ENCODE measurements at regions not wholly inside any gene's neighbourhood (a gene's known extent, or its start where the extent isn't known, plus 50 kb on each side); places are given as distances from the start of the nearest gene placed in this dataset.
A peak's percentile ranks its signal among the peaks of the same experiment; 100 is the strongest.

- H3K27ac Mint-ChIP-seq (ENCODE audit: unreplicated experiment), result no peak overlapping the region
- no peak for DNase-seq
- H3K27me3 Mint-ChIP-seq (ENCODE audit: unreplicated experiment), result peaks cover 9% of the 10 kb centered on the region
- H3K9me3 Mint-ChIP-seq (ENCODE audit: unreplicated experiment), result peaks cover 6% of the 10 kb centered on the region
- H3K4me1 Mint-ChIP-seq (ENCODE audit: low read depth, unreplicated experiment), result peaks cover 9% of the 10 kb centered on the region
- H3K36me3 Mint-ChIP-seq (ENCODE audit: unreplicated experiment), result no peaks in the 10 kb centered on the region
- TF ChIP-seq CTCF (IDR thresholded peaks at IDR 0.05; ENCODE audit: partially characterized antibody, unreplicated experiment), result no peak
- peak overlapping the region; percentile 79 for H3K4me3 Mint-ChIP-seq (ENCODE audit: unreplicated experiment)
Measured at GRCh38 chrX:137425273-137425902, 140.5 kb upstream of the ZIC3 start.

- H3K9me3 Mint-ChIP-seq (ENCODE audit: unreplicated experiment), result peaks cover 6% of the 10 kb centered on the region
- peaks cover 9% of the 10 kb centered on the region for H3K4me1 Mint-ChIP-seq (ENCODE audit: low read depth, unreplicated experiment)
- TF ChIP-seq CTCF (IDR thresholded peaks at IDR 0.05; ENCODE audit: partially characterized antibody, unreplicated experiment), result no peak
- peak overlapping the region; percentile 46 for H3K4me3 Mint-ChIP-seq (ENCODE audit: unreplicated experiment)
- H3K36me3 Mint-ChIP-seq (ENCODE audit: unreplicated experiment), result no peaks in the 10 kb centered on the region
- H3K27ac Mint-ChIP-seq (ENCODE audit: unreplicated experiment), result no peak overlapping the region
- peaks cover 9% of the 10 kb centered on the region for H3K27me3 Mint-ChIP-seq (ENCODE audit: unreplicated experiment)
- no peak for DNase-seq
Measured at GRCh38 chrX:137424679-137425078, 141.2 kb upstream of the ZIC3 start.

- no peaks in the 10 kb centered on the region for H3K36me3 Mint-ChIP-seq (ENCODE audit: unreplicated experiment)
- no peak overlapping the region for H3K4me3 Mint-ChIP-seq (ENCODE audit: unreplicated experiment)
- H3K9me3 Mint-ChIP-seq (ENCODE audit: unreplicated experiment), result peaks cover 6% of the 10 kb centered on the region
- no peak for TF ChIP-seq CTCF (IDR thresholded peaks at IDR 0.05; ENCODE audit: partially characterized antibody, unreplicated experiment)
- peaks cover 9% of the 10 kb centered on the region for H3K4me1 Mint-ChIP-seq (ENCODE audit: low read depth, unreplicated experiment)
- no peak overlapping the region for H3K27ac Mint-ChIP-seq (ENCODE audit: unreplicated experiment)
- DNase-seq, result no peak
- H3K27me3 Mint-ChIP-seq (ENCODE audit: unreplicated experiment), result peaks cover 9% of the 10 kb centered on the region
Measured at GRCh38 chrX:137423241-137423640, 142.7 kb upstream of the ZIC3 start.

- H3K27me3 Mint-ChIP-seq (ENCODE audit: unreplicated experiment), result no peaks in the 10 kb centered on the region
- no peaks in the 10 kb centered on the region for H3K4me1 Mint-ChIP-seq (ENCODE audit: low read depth, unreplicated experiment)
- no peaks in the 10 kb centered on the region for H3K36me3 Mint-ChIP-seq (ENCODE audit: unreplicated experiment)
- no peak for DNase-seq
- TF ChIP-seq CTCF (IDR thresholded peaks at IDR 0.05; ENCODE audit: partially characterized antibody, unreplicated experiment), result no peak
- peaks cover 2% of the 10 kb centered on the region for H3K9me3 Mint-ChIP-seq (ENCODE audit: unreplicated experiment)
- no peak overlapping the region for H3K4me3 Mint-ChIP-seq (ENCODE audit: unreplicated experiment)
- no peak overlapping the region for H3K27ac Mint-ChIP-seq (ENCODE audit: unreplicated experiment)
Measured at GRCh38 chrX:137418086-137418485, 147.8 kb upstream of the ZIC3 start.

- peaks cover 1% of the 10 kb centered on the region for H3K9me3 Mint-ChIP-seq (ENCODE audit: unreplicated experiment)
- H3K36me3 Mint-ChIP-seq (ENCODE audit: unreplicated experiment), result no peaks in the 10 kb centered on the region
- H3K27ac Mint-ChIP-seq (ENCODE audit: unreplicated experiment), result no peak overlapping the region
- no peak for DNase-seq
- H3K4me3 Mint-ChIP-seq (ENCODE audit: unreplicated experiment), result no peak overlapping the region
- TF ChIP-seq CTCF (IDR thresholded peaks at IDR 0.05; ENCODE audit: partially characterized antibody, unreplicated experiment), result no peak
- no peaks in the 10 kb centered on the region for H3K27me3 Mint-ChIP-seq (ENCODE audit: unreplicated experiment)
- H3K4me1 Mint-ChIP-seq (ENCODE audit: low read depth, unreplicated experiment), result no peaks in the 10 kb centered on the region
Measured at GRCh38 chrX:137413190-137413589, 152.7 kb upstream of the ZIC3 start.
